ENCODE measurements at regions not wholly inside any gene's neighbourhood (a gene's known extent, or its start where the extent isn't known, plus 50 kb on each side); places are given as distances from the start of the nearest gene placed in this dataset.

GRCh38 chr2:16263241-16263890, 323.0 kb downstream of the MYCN start:
- TF ChIP-seq CTCF (IDR thresholded peaks at IDR 0.05) (no peak), ZFX (IDR thresholded peaks at IDR 0.05; ENCODE audit: borderline replicate concordance) (no peak)

Data from 22Rv1 (cell line).